ENCODE measurements at regions not wholly inside any gene's neighbourhood (a gene's known extent, or its start where the extent isn't known, plus 50 kb on each side); places are given as distances from the start of the nearest gene placed in this dataset.

GRCh38 chr2:128617029-128617590, 298.4 kb upstream of the HS6ST1 start:
- no peaks in the 10 kb centered on the region for H3K9me3 Mint-ChIP-seq
- no peaks in the 10 kb centered on the region for H3K36me3 Mint-ChIP-seq (ENCODE audit: insufficient read depth)
- ATAC-seq (no peak), DNase-seq (no peak)
- H3K4me3 Mint-ChIP-seq = no peak overlapping the region
- peaks cover 1% of the 10 kb centered on the region for H3K27me3 Mint-ChIP-seq (ENCODE audit: low read depth)
- no peaks in the 10 kb centered on the region for H3K4me1 Mint-ChIP-seq (ENCODE audit: low read depth)

- Mint-ChIP-seq H3K9me3 (no peaks in the 10 kb centered on the region), H3K27me3 (ENCODE audit: low read depth) (peaks cover 1% of the 10 kb centered on the region), H3K4me1 (ENCODE audit: low read depth) (no peaks in the 10 kb centered on the region), H3K36me3 (ENCODE audit: insufficient read depth) (no peaks in the 10 kb centered on the region), H3K4me3 (no peak overlapping the region)
- no peak for DNase-seq
- ATAC-seq = no peak
Measured at GRCh38 chr2:128617661-128618060, 299.0 kb upstream of the HS6ST1 start.

GRCh38 chr2:128618642-128619041, 300.0 kb upstream of the HS6ST1 start:
- H3K36me3 Mint-ChIP-seq (ENCODE audit: insufficient read depth) = no peaks in the 10 kb centered on the region
- DNase-seq (no peak), ATAC-seq (no peak)
- H3K4me1 Mint-ChIP-seq (ENCODE audit: low read depth) = no peaks in the 10 kb centered on the region
- H3K27me3 Mint-ChIP-seq (ENCODE audit: low read depth) = peaks cover 1% of the 10 kb centered on the region
- H3K9me3 Mint-ChIP-seq = no peaks in the 10 kb centered on the region
- H3K4me3 Mint-ChIP-seq = no peak overlapping the region

GRCh38 chr2:128619471-128620325, 301.0 kb upstream of the HS6ST1 start:
- Mint-ChIP-seq H3K9me3 (no peaks in the 10 kb centered on the region), H3K4me3 (no peak overlapping the region), H3K4me1 (ENCODE audit: low read depth) (no peaks in the 10 kb centered on the region), H3K27me3 (ENCODE audit: low read depth) (peaks cover 1% of the 10 kb centered on the region), H3K36me3 (ENCODE audit: insufficient read depth) (no peaks in the 10 kb centered on the region)
- DNase-seq = no peak
- ATAC-seq = no peak

GRCh38 chr2:128621074-128621473, 302.4 kb upstream of the HS6ST1 start:
- Mint-ChIP-seq H3K27me3 (ENCODE audit: low read depth) (peaks cover 3% of the 10 kb centered on the region), H3K9me3 (no peaks in the 10 kb centered on the region), H3K4me1 (ENCODE audit: low read depth) (no peaks in the 10 kb centered on the region), H3K4me3 (no peak overlapping the region), H3K36me3 (ENCODE audit: insufficient read depth) (no peaks in the 10 kb centered on the region)
- ATAC-seq = no peak
- DNase-seq = no peak

- no peak overlapping the region for H3K4me3 Mint-ChIP-seq
- H3K4me1 Mint-ChIP-seq (ENCODE audit: low read depth) = no peaks in the 10 kb centered on the region
- DNase-seq (no peak), ATAC-seq (no peak)
- H3K27me3 Mint-ChIP-seq (ENCODE audit: low read depth) = peaks cover 6% of the 10 kb centered on the region
- H3K9me3 Mint-ChIP-seq = no peaks in the 10 kb centered on the region
- H3K36me3 Mint-ChIP-seq (ENCODE audit: insufficient read depth) = no peaks in the 10 kb centered on the region
Measured at GRCh38 chr2:128622371-128622770, 303.7 kb upstream of the HS6ST1 start.

GRCh38 chr2:128622955-128623620, 304.4 kb upstream of the HS6ST1 start:
- H3K4me3 Mint-ChIP-seq = no peak overlapping the region
- H3K27me3 Mint-ChIP-seq (ENCODE audit: low read depth) = peaks cover 5% of the 10 kb centered on the region
- no peak for ATAC-seq
- H3K36me3 Mint-ChIP-seq (ENCODE audit: insufficient read depth) = no peaks in the 10 kb centered on the region
- no peaks in the 10 kb centered on the region for H3K4me1 Mint-ChIP-seq (ENCODE audit: low read depth)
- no peaks in the 10 kb centered on the region for H3K9me3 Mint-ChIP-seq
- DNase-seq = no peak

GRCh38 chr2:128623776-128624761, 305.4 kb upstream of the HS6ST1 start:
- Mint-ChIP-seq H3K4me1 (ENCODE audit: low read depth) (no peaks in the 10 kb centered on the region), H3K27me3 (ENCODE audit: low read depth) (peaks cover 4% of the 10 kb centered on the region), H3K9me3 (no peaks in the 10 kb centered on the region), H3K36me3 (ENCODE audit: insufficient read depth) (no peaks in the 10 kb centered on the region), H3K4me3 (no peak overlapping the region)
- peak in 1 of 2 donors; percentile 43 for ATAC-seq
- DNase-seq = no peak

- H3K4me3 Mint-ChIP-seq = no peak overlapping the region
- no peaks in the 10 kb centered on the region for H3K36me3 Mint-ChIP-seq (ENCODE audit: insufficient read depth)
- no peaks in the 10 kb centered on the region for H3K4me1 Mint-ChIP-seq (ENCODE audit: low read depth)
- no peak for DNase-seq
- H3K27me3 Mint-ChIP-seq (ENCODE audit: low read depth) = peaks cover 4% of the 10 kb centered on the region
- ATAC-seq = no peak
- H3K9me3 Mint-ChIP-seq = no peaks in the 10 kb centered on the region
Measured at GRCh38 chr2:128624956-128625355, 306.3 kb upstream of the HS6ST1 start.

- no peaks in the 10 kb centered on the region for H3K36me3 Mint-ChIP-seq (ENCODE audit: insufficient read depth)
- no peaks in the 10 kb centered on the region for H3K9me3 Mint-ChIP-seq
- ATAC-seq (no peak), DNase-seq (no peak)
- no peak overlapping the region for H3K4me3 Mint-ChIP-seq
- H3K4me1 Mint-ChIP-seq (ENCODE audit: low read depth) = no peaks in the 10 kb centered on the region
- peaks cover 4% of the 10 kb centered on the region for H3K27me3 Mint-ChIP-seq (ENCODE audit: low read depth)
Measured at GRCh38 chr2:128625421-128625820, 306.8 kb upstream of the HS6ST1 start.

GRCh38 chr2:128625963-128626759, 307.5 kb upstream of the HS6ST1 start:
- ATAC-seq = no peak
- no peak overlapping the region for H3K4me3 Mint-ChIP-seq
- DNase-seq = no peak
- no peaks in the 10 kb centered on the region for H3K9me3 Mint-ChIP-seq
- no peaks in the 10 kb centered on the region for H3K36me3 Mint-ChIP-seq (ENCODE audit: insufficient read depth)
- no peaks in the 10 kb centered on the region for H3K4me1 Mint-ChIP-seq (ENCODE audit: low read depth)
- H3K27me3 Mint-ChIP-seq (ENCODE audit: low read depth) = peaks cover 4% of the 10 kb centered on the region

GRCh38 chr2:128626760-128627511, 308.3 kb upstream of the HS6ST1 start:
- ATAC-seq (no peak), DNase-seq (no peak)
- no peaks in the 10 kb centered on the region for H3K4me1 Mint-ChIP-seq (ENCODE audit: low read depth)
- H3K9me3 Mint-ChIP-seq = no peaks in the 10 kb centered on the region
- H3K4me3 Mint-ChIP-seq = no peak overlapping the region
- H3K36me3 Mint-ChIP-seq (ENCODE audit: insufficient read depth) = no peaks in the 10 kb centered on the region
- peaks cover 5% of the 10 kb centered on the region for H3K27me3 Mint-ChIP-seq (ENCODE audit: low read depth)

- Mint-ChIP-seq H3K4me1 (ENCODE audit: low read depth) (no peaks in the 10 kb centered on the region), H3K27me3 (ENCODE audit: low read depth) (peaks cover 9% of the 10 kb centered on the region), H3K4me3 (no peak overlapping the region), H3K9me3 (no peaks in the 10 kb centered on the region), H3K36me3 (ENCODE audit: insufficient read depth) (no peaks in the 10 kb centered on the region)
- no peak for ATAC-seq
- DNase-seq = no peak
Measured at GRCh38 chr2:128628206-128628605, 309.5 kb upstream of the HS6ST1 start.

Measured in activated T-cell treated with anti-CD3 and anti-CD28 coated beads, Interleukin-2, amount 50 U/mL, for 4 hours (primary cell).